ENCODE measurements at regions not wholly inside any gene's neighbourhood (a gene's known extent, or its start where the extent isn't known, plus 50 kb on each side); places are given as distances from the start of the nearest gene placed in this dataset.

DNA sequence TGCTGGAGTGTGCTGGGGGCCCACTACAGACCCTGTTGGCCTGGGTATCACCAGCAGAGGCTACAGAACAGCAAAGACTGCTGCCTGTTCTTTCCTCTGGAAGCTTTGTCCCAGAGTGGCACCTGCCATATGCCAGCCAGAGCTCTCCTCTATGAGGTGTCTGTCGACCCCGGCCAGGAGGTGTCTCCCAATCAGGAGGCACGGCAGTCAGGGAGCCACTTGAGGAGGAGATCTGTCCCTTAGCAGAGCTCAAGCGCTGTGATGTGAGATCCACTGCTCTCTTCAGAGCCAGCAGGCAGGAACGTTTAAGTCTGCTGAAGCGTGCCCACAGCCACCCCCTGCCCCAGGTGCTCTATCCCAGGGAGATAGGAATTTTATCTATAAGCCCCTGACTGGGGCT lies 316.2 kb downstream of the ETV1 start:
- Histone ChIP-seq H3K27me3 (ENCODE audit: insufficient read depth, low read length, poor library complexity, severe bottlenecking) (no peaks in the 10 kb centered on the region), H3K27ac (ENCODE audit: low read depth, low read length) (no peak overlapping the region), H3K4me3 (ENCODE audit: low read length) (no peak overlapping the region), H3K9me3 (ENCODE audit: low read length) (no peaks in the 10 kb centered on the region), H3K4me1 (ENCODE audit: insufficient read depth, low read length) (no peaks in the 10 kb centered on the region), H3K36me3 (ENCODE audit: insufficient read depth, low read length) (no peaks in the 10 kb centered on the region)
- Mint-ChIP-seq H3K4me1 (no peaks in the 10 kb centered on the region), H3K4me3 (no peak overlapping the region), H3K27me3 (peaks cover 2 to 13% of the 10 kb centered on the region in 2 donors), H3K9me3 (peaks cover 7 to 13% (median 9%) of the 10 kb centered on the region in 5 donors), H3K36me3 (peaks cover 0 to 8% (median 0%) of the 10 kb centered on the region in 3 donors), H3K27ac (no peak overlapping the region)
- ChIA-PET CTCF (no interaction called here), POLR2A (no interaction called here)
- no peak for DNase-seq

DNA sequence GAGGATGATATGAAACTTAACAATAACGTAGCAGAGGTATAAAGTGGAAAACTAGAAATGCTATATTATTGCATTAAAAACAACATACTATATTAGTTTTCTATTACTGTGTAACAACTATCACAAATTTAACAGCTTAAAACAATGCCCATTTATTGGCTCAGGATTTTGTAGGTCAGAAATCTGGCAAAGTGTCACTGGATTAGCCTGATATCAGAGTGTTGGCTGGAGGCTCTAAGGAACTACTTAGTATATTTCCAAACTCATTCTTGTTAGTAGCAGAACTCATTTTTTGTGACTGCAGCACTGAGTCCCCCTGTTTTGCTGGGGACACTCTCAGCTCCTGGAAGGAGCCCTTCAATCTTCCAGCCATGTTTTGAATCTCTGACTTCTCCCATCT lies 306.8 kb downstream of the ETV1 start:
- CTCF ChIA-PET, result no interaction called here
- no peaks in the 10 kb centered on the region for H3K4me1 Mint-ChIP-seq
- POLR2A ChIA-PET, result no interaction called here
- Histone ChIP-seq H3K9me3 (ENCODE audit: low read length) (no peaks in the 10 kb centered on the region), H3K27ac (ENCODE audit: low read depth, low read length) (no peak overlapping the region), H3K4me1 (ENCODE audit: insufficient read depth, low read length) (no peaks in the 10 kb centered on the region), H3K4me3 (ENCODE audit: low read length) (no peak overlapping the region), H3K36me3 (ENCODE audit: insufficient read depth, low read length) (no peaks in the 10 kb centered on the region), H3K27me3 (ENCODE audit: insufficient read depth, low read length, poor library complexity, severe bottlenecking) (no peaks in the 10 kb centered on the region)
- H3K27me3 Mint-ChIP-seq, result peaks cover 0 to 1% of the 10 kb centered on the region in 2 donors
- peaks cover 0 to 6% (median 0%) of the 10 kb centered on the region in 3 donors for H3K36me3 Mint-ChIP-seq
- H3K27ac Mint-ChIP-seq, result no peak overlapping the region
- H3K4me3 Mint-ChIP-seq, result no peak overlapping the region
- no peaks in the 10 kb centered on the region for H3K9me3 Mint-ChIP-seq
- DNase-seq, result no peak

DNA sequence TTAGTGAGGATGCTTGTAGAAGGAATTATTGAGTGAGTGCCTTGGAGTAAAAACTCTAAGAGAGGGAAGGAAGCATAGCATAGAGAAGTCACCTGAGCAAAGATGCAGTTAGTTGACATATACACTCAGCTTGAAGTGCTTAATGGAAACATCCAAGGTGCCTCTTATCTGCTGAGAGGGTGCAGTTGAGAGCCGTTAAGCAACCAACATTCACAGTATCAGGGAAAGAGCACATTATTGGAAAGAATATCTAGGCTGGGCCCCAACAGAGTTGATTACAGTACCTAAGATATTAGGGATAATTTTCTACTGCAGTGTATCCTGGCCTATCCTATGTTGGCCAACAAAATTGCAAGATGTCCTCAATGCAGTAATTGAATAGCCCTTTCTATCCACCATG lies 302.0 kb downstream of the ETV1 start:
- Mint-ChIP-seq H3K27ac (no peak overlapping the region), H3K4me3 (no peak overlapping the region), H3K9me3 (no peaks in the 10 kb centered on the region), H3K4me1 (no peaks in the 10 kb centered on the region), H3K27me3 (peaks cover 0 to 2% of the 10 kb centered on the region in 2 donors), H3K36me3 (no peaks in the 10 kb centered on the region)
- no peaks in the 10 kb centered on the region for H3K27me3 ChIP-seq (ENCODE audit: insufficient read depth, low read length, poor library complexity, severe bottlenecking)
- no peaks in the 10 kb centered on the region for H3K9me3 ChIP-seq (ENCODE audit: low read length)
- no peak overlapping the region for H3K27ac ChIP-seq (ENCODE audit: low read depth, low read length)
- ChIA-PET POLR2A (no interaction called here), CTCF (no interaction called here)
- DNase-seq, result no peak
- no peak overlapping the region for H3K4me3 ChIP-seq (ENCODE audit: low read length)
- no peaks in the 10 kb centered on the region for H3K4me1 ChIP-seq (ENCODE audit: insufficient read depth, low read length)
- H3K36me3 ChIP-seq (ENCODE audit: insufficient read depth, low read length), result no peaks in the 10 kb centered on the region

DNA sequence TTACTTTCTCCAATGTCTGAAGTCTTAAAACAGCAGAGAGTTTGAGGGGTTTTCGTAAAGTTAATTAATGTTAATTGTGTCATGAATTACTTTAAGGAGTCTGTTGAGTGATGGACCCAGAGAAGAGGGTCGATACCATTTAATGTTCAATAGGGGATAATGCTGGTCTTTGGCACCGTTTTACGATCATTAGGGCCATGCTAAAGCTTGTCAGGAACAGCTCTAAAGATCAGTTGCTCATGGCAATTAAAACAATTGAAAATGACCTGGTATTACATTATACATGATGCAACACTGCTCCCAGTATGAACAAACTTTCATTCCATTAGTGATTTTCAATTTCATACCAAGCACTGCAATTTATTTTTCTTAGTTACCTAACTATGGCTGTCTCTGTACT lies 296.9 kb downstream of the ETV1 start:
- Mint-ChIP-seq H3K27ac (no peak overlapping the region), H3K4me3 (no peak overlapping the region), H3K27me3 (peaks cover 3 to 4% of the 10 kb centered on the region in 2 donors), H3K9me3 (peaks cover 0 to 3% (median 0%) of the 10 kb centered on the region in 5 donors), H3K4me1 (no peaks in the 10 kb centered on the region), H3K36me3 (no peaks in the 10 kb centered on the region)
- H3K27ac ChIP-seq (ENCODE audit: low read depth, low read length), result no peak overlapping the region
- DNase-seq, result no peak
- no peaks in the 10 kb centered on the region for H3K4me1 ChIP-seq (ENCODE audit: insufficient read depth, low read length)
- no peaks in the 10 kb centered on the region for H3K9me3 ChIP-seq (ENCODE audit: low read length)
- CTCF ChIA-PET, result no interaction called here
- H3K36me3 ChIP-seq (ENCODE audit: insufficient read depth, low read length), result no peaks in the 10 kb centered on the region
- POLR2A ChIA-PET, result no interaction called here
- H3K4me3 ChIP-seq (ENCODE audit: low read length), result no peak overlapping the region
- no peaks in the 10 kb centered on the region for H3K27me3 ChIP-seq (ENCODE audit: insufficient read depth, low read length, poor library complexity, severe bottlenecking)

DNA sequence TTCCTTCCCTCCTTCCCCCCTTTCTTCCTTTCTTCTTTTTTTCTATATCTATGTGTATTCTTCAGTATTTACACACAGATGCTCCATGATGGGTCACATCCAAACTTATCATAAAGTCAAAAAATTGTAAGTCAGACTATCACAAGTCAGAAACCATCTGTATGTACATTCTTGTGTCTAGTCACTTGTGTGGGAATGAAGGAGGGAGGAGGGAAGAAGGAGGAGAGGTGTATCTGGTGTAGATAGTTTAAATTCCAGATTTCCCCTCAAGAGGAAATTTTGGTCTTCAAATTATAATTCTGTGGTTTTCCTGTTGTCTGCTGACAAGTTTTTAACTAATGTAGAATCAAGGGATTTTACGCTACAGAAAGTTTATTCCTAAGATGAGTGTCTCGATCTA lies 287.2 kb downstream of the ETV1 start:
- Histone ChIP-seq H3K9me3 (ENCODE audit: low read length) (no peaks in the 10 kb centered on the region), H3K4me3 (ENCODE audit: low read length) (no peak overlapping the region), H3K27me3 (ENCODE audit: insufficient read depth, low read length, poor library complexity, severe bottlenecking) (no peaks in the 10 kb centered on the region), H3K4me1 (ENCODE audit: insufficient read depth, low read length) (no peaks in the 10 kb centered on the region), H3K27ac (ENCODE audit: low read depth, low read length) (no peak overlapping the region), H3K36me3 (ENCODE audit: insufficient read depth, low read length) (no peaks in the 10 kb centered on the region)
- Mint-ChIP-seq H3K27me3 (peaks cover 0 to 7% of the 10 kb centered on the region in 2 donors), H3K9me3 (peaks cover 0 to 8% (median 4%) of the 10 kb centered on the region in 5 donors), H3K4me3 (no peak overlapping the region), H3K27ac (no peak overlapping the region), H3K4me1 (no peaks in the 10 kb centered on the region), H3K36me3 (no peaks in the 10 kb centered on the region)
- POLR2A ChIA-PET, result no interaction called here
- CTCF ChIA-PET, result no interaction called here
- no peak for DNase-seq

DNA sequence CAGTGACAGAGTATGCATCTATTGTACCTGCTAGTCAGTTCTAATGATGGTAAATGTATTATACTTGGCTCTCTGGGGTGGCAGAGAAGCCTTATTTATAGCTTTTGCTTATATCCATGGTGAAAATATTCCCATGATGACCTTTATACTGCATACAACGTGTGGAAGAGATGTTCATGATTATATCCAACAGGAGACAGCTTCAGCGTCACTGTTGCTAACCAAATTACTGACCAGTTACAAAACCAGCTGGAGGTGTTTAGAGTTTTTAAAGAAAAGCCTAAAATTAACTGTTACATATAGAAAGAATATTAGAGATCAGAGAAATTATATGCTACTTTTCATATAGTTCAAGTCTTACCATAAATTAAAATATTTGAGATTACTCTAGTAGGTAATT lies 280.8 kb downstream of the ETV1 start:
- Mint-ChIP-seq H3K36me3 (no peaks in the 10 kb centered on the region), H3K4me1 (no peaks in the 10 kb centered on the region), H3K9me3 (no peaks in the 10 kb centered on the region), H3K27ac (no peak overlapping the region), H3K27me3 (no peaks in the 10 kb centered on the region), H3K4me3 (no peak overlapping the region)
- DNase-seq, result no peak
- POLR2A ChIA-PET, result no interaction called here
- no peaks in the 10 kb centered on the region for H3K36me3 ChIP-seq (ENCODE audit: insufficient read depth, low read length)
- no peak overlapping the region for H3K27ac ChIP-seq (ENCODE audit: low read depth, low read length)
- H3K4me1 ChIP-seq (ENCODE audit: insufficient read depth, low read length), result no peaks in the 10 kb centered on the region
- CTCF ChIA-PET, result no interaction called here
- no peaks in the 10 kb centered on the region for H3K27me3 ChIP-seq (ENCODE audit: insufficient read depth, low read length, poor library complexity, severe bottlenecking)
- H3K9me3 ChIP-seq (ENCODE audit: low read length), result no peaks in the 10 kb centered on the region
- no peak overlapping the region for H3K4me3 ChIP-seq (ENCODE audit: low read length)

DNA sequence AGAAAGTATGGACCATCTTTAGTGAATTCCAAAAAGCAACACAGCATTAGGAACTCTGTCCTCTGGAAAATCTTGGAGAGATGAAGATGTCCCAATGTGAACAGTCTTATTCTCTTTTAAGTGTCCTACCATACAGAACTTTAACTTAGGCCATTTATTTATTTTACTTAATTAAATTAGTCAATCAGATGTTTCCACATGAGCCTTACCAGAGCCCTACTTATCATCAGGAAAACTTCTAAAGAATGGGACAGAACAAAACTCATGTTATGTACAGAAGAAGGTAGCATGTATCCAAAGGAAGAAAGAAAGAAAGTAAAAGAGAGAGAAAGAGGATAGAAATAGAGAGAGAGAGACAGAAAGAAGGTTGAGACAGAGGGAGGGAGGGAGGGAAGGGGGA lies 276.4 kb downstream of the ETV1 start:
- Mint-ChIP-seq H3K4me1 (peaks cover 0 to 1% (median 0%) of the 10 kb centered on the region in 3 donors), H3K27ac (no peak overlapping the region), H3K36me3 (peaks cover 0 to 10% (median 0%) of the 10 kb centered on the region in 3 donors), H3K9me3 (peaks cover 3 to 12% (median 5%) of the 10 kb centered on the region in 5 donors), H3K27me3 (peaks cover 0 to 1% of the 10 kb centered on the region in 2 donors), H3K4me3 (no peak overlapping the region)
- Histone ChIP-seq H3K9me3 (ENCODE audit: low read length) (no peaks in the 10 kb centered on the region), H3K27me3 (ENCODE audit: insufficient read depth, low read length, poor library complexity, severe bottlenecking) (no peaks in the 10 kb centered on the region), H3K4me1 (ENCODE audit: insufficient read depth, low read length) (no peaks in the 10 kb centered on the region), H3K4me3 (ENCODE audit: low read length) (no peak overlapping the region), H3K27ac (ENCODE audit: low read depth, low read length) (no peak overlapping the region), H3K36me3 (ENCODE audit: insufficient read depth, low read length) (no peaks in the 10 kb centered on the region)
- ChIA-PET POLR2A (no interaction called here), CTCF (no interaction called here)
- DNase-seq, result no peak

DNA sequence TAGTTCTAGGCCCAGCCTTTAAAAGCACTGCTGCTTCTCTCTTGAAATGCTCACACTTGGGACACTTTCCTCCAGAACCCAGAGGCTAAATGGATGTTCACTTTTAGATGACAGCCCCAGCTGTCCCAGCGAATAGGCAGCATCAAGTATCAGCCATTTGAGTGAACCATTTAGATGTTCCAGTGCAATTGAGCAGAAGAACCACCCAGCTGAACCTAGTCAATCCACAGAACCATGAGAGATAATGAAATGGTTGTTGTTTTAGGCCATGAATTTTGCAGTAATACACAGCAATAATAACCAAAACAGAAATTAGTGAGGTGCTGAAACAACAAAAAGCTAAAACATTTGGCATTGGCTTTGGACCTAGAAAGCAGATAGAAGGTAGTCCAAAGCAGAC lies 273.9 kb downstream of the ETV1 start:
- CTCF ChIA-PET, result no interaction called here
- Histone ChIP-seq H3K36me3 (ENCODE audit: insufficient read depth, low read length) (no peaks in the 10 kb centered on the region), H3K9me3 (ENCODE audit: low read length) (no peaks in the 10 kb centered on the region), H3K27ac (ENCODE audit: low read depth, low read length) (no peak overlapping the region), H3K4me1 (ENCODE audit: insufficient read depth, low read length) (no peaks in the 10 kb centered on the region), H3K4me3 (ENCODE audit: low read length) (no peak overlapping the region), H3K27me3 (ENCODE audit: insufficient read depth, low read length, poor library complexity, severe bottlenecking) (no peaks in the 10 kb centered on the region)
- H3K9me3 Mint-ChIP-seq, result peaks cover 3 to 12% (median 5%) of the 10 kb centered on the region in 5 donors
- H3K4me1 Mint-ChIP-seq, result peaks cover 0 to 1% (median 0%) of the 10 kb centered on the region in 3 donors
- POLR2A ChIA-PET, result no interaction called here
- peaks cover 0 to 10% (median 0%) of the 10 kb centered on the region in 3 donors for H3K36me3 Mint-ChIP-seq
- H3K4me3 Mint-ChIP-seq, result no peak overlapping the region
- DNase-seq, result no peak
- H3K27ac Mint-ChIP-seq, result no peak overlapping the region
- H3K27me3 Mint-ChIP-seq, result peaks cover 0 to 1% of the 10 kb centered on the region in 2 donors

DNA sequence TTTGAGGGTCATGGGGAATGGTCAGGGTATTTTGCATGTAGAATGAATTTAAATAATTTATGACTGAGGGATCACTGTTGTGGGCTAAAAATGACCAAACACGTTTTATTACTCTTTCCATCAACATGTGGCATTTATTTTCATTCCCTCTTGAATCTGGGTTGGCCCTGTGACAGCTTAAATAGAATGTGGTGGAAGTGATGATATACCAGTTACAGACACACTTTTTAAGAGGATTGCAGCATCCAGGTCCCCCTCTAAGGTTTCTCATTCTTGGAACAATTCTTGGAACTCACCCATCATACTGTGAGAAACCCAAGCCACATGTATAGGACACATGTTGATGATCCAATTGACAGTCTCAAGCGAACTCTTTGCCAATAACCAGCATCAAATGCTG lies 272.4 kb downstream of the ETV1 start:
- Histone ChIP-seq H3K4me1 (ENCODE audit: insufficient read depth, low read length) (no peaks in the 10 kb centered on the region), H3K27me3 (ENCODE audit: insufficient read depth, low read length, poor library complexity, severe bottlenecking) (no peaks in the 10 kb centered on the region), H3K9me3 (ENCODE audit: low read length) (no peaks in the 10 kb centered on the region), H3K27ac (ENCODE audit: low read depth, low read length) (no peak overlapping the region), H3K36me3 (ENCODE audit: insufficient read depth, low read length) (no peaks in the 10 kb centered on the region), H3K4me3 (ENCODE audit: low read length) (no peak overlapping the region)
- CTCF ChIA-PET, result no interaction called here
- peaks cover 0 to 1% (median 0%) of the 10 kb centered on the region in 3 donors for H3K4me1 Mint-ChIP-seq
- peaks cover 0 to 10% (median 0%) of the 10 kb centered on the region in 3 donors for H3K36me3 Mint-ChIP-seq
- H3K4me3 Mint-ChIP-seq, result no peak overlapping the region
- peaks cover 3 to 12% (median 5%) of the 10 kb centered on the region in 5 donors for H3K9me3 Mint-ChIP-seq
- no peak overlapping the region for H3K27ac Mint-ChIP-seq
- H3K27me3 Mint-ChIP-seq, result peaks cover 0 to 1% of the 10 kb centered on the region in 2 donors
- DNase-seq, result no peak
- POLR2A ChIA-PET, result no interaction called here

Data from CD8-positive, alpha-beta memory T cell (primary cell).